ENCODE measurements at regions not wholly inside any gene's neighbourhood (a gene's known extent, or its start where the extent isn't known, plus 50 kb on each side); places are given as distances from the start of the nearest gene placed in this dataset.
A peak's percentile ranks its signal among the peaks of the same experiment; 100 is the strongest.
"Not testable (repeated sequence)": the region's sequence is repeated elsewhere in the genome, so short reads cannot be mapped to it uniquely, and the experiment has no call there.

DNA sequence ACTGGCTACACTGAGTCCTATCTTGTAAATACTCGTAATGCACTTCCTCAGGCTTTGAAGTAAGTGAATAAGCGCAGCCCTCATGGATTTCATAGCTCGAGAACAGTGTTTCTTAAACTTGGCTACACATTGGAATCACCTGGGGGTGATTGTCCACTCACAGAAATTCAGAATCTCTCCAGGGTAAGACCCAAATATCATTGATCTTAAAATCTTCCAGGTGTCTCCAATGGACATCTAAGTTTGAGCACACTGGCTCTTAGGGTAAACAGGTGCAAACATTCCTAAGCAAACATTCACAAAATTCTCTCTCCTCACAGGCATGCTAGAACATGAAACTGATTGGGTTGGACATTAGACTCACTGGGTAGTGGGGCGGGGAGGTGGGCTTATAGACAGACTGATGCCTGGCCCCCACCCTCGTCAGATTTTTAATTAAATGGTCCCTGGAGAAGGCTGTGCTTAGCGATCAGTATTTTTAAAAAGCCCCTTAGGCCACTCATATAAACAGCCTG is 279.7 kb upstream of the TBL1XR1 start:
- no peak for DNase-seq (ENCODE audit: low spot score)

DNA sequence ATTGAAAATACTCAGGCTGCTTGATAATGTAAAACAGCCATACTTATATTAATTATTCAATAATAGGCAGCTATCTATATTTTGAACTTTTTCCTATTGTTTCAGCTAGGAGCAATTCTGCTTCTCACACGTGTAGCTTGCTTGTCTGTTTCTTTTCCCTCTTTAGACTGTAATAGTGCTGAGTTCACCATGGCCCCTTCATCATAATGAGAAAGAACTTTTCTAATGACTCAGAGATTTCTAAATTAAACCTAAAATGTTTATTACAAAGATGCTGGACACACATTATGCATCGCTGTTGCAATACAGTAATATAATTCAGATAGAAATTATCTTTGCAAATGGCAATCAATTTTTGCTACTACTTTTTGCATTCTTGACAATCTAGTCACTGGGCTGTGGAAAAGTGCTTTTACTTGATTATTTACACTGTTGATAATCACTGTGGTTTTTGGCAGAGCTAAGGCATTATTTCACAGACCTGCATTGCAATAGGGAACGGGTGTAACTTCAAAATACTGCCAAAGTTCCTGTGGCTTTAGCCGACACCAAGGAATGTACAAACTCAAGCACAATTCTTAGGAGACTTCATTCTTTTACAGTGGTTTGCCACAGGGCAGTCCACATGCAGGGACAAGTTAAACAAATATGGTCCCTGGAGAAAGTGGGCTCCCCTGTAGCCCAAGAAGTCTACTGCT is 281.0 kb upstream of the TBL1XR1 start:
- peak; percentile 80 for DNase-seq (ENCODE audit: low spot score)

DNA sequence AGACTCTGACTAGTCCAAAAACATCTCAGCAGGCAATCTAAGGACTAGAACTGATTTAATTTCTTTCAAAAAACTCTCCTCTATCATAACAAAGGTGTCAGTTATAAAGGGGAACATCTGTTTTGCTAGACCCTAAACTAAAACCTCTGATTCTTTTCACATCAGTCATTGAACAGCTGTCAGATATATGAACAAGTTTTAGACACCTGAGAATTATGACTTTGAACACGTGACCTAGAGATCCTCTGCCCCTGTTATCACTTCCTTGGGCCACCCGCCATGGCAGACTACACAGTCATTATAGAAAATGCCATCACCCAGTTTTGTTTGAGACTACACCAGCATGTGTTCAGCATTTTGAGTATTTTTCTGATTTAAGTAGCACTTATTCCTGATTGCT is 282.3 kb upstream of the TBL1XR1 start:
- DNase-seq (ENCODE audit: low spot score): no peak

DNA sequence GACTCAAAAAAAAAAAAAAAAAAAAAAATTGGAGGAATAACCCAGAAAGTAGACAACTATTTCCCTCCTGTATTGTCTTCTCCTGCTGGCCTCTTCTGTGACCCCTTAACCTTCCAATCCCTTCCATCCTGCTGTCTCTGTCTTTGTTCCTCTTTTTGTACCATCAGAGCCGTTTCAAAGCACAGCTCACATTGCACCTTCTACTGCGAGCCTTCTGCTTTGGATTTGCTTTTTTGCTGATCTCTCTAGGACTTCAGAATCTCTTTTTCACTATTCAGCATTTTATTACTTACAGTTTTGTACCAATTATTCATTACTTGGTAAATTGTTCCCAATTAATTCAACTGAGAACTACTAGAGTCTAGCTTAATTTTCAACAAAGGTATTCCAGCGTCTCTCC is 284.0 kb upstream of the TBL1XR1 start:
- no peak for DNase-seq (ENCODE audit: low spot score)

DNA sequence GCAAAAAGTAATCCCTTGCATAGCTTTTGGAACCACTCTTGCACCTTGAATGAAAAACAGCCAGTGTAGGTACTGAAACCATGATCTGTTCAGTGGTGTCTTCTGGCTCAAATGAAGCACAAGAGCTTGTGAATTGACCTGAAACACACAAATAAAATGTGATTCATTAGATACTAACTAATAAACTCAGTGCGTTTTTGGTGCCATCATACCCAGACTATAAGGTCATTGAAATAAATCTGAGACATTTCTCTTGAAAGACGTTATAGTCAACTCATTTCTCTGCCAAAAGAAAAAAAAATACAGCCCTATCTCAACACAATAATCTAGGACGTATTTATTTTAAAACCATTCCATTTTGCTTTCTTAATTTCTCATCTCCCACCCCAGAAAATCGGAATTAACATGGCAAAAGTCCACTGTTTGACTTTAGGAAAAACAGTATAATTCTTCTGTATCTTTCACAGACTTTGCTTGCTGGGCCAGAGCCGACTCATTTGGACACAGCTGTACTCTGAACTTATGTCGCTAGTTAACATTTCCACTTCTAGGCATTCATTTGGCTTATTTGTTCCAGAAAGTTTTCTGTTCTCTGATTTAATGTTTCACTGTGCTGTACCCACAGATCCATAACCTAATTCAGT is 284.9 kb upstream of the TBL1XR1 start:
- DNase-seq (ENCODE audit: low spot score): no peak

DNA sequence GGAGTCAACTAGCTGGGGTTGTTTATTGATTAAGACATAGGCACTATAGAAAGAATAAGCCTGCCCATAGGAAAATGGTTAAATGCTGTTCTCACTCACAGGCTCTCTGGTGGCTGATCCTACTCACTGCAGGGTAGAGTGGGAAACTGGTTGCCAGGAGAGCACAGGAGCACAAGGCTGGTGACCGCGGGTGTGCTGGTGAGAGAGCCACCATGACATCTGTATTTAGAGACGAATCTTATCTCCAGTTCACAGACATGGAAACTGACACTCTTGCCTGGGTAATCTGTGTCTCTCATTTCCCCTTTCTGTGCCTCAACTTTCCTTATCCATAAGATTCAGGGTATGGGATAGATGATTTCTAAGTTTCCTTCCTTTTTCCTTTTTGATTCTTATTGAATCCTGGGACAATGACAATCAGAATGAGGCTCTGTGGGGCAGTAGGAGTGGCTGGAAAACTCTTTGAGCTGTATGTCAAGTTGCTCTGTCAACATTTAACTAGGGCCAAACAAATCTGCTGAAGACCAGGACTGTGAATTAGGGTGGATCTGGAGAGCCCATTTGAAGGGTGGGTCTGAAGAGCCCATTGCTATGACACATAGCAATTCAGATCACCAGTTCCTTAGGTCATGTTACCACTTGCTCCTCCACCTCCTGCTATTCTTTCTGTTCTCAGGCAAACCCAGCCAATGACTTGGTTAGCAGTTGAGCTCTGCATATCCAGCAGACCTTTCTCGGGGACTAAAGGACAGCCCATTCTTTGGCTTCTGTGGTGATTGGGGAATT is 286.1 kb upstream of the TBL1XR1 start:
- no peak for DNase-seq (ENCODE audit: low spot score)

DNA sequence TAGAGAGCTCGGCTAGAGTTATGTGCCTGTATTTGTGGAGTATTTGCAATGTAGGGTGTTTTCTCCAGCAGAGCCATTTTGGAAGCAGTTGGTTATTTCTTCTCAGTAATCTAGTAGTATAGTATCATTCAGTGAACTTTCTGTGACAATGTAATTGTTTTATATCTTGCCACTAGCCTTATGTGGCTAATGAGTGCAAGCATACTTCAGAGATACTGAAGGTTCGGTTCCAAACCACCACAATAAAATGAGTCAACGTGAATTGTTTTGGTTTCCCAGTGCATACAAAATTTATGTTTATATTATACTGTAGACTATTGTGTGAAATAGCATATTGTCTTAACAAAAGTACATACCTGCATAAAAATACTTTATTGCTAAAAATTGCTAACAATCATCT is 286.9 kb upstream of the TBL1XR1 start:
- no peak for DNase-seq (ENCODE audit: low spot score)

DNA sequence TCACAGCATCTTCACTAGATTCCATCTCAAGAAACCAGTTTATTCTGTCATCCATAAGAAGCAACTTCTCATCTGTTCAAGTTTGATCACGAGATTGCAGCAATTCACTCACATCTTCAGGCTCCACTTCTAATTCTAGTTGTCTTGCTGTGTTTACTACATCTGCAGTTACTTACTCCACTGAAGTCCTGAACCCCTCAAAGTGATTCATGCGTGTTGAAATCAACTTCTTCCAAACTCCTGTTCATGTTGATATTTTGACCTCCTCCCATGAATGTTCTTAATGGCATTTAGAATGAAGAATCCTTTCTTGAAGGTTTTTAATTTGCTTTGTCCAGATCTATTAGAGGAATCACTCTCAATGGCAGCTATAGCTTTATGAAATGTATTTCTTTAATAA is 287.6 kb upstream of the TBL1XR1 start:
- no peak for DNase-seq (ENCODE audit: low spot score)

DNA sequence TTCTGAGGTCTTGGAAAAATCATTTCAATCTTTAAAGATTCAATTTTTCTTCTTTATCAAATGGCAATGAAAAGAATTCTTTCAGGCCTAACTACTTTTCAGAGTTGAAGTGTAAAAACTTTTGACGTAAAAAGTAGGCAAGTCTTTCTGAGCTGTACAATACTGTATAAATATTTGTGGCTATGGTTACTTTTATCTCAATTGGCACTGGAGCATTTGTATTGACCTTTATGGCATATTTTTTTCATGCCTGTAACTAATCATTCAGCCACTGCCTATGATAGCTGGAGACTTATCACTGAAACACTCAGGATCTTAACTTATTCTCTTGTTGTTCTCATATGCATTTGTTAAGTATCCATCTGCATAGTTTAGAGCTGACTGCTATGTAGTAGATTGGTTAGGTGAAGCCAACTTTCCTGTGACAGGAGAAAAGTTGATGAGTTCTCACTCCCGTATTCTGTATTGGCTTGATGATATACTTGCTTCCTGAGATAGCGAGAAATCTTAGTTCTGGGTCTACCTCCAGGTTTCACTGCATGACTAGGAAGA is 290.4 kb upstream of the TBL1XR1 start:
- no peak for DNase-seq (ENCODE audit: low spot score)

DNA sequence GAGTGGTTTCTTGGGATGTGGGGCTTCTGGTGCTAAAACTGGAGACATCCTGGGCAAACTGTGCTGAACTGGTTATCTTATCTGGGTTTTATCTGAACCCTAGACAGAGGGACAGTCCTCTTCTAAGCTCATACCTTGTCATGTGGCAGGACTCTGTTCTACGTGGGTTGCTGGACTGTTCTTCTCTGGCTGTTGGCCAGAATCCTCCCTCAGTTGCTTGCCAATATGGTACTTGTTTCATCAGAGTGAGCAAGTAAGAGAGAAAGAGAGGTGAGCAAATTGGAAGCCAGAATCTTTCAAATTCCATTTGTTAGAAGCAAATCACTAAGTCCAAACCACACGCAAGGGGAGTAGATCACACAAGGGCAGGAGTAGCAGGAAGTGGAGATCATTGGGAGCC is 291.5 kb upstream of the TBL1XR1 start:
- no peak for DNase-seq (ENCODE audit: low spot score)

DNA sequence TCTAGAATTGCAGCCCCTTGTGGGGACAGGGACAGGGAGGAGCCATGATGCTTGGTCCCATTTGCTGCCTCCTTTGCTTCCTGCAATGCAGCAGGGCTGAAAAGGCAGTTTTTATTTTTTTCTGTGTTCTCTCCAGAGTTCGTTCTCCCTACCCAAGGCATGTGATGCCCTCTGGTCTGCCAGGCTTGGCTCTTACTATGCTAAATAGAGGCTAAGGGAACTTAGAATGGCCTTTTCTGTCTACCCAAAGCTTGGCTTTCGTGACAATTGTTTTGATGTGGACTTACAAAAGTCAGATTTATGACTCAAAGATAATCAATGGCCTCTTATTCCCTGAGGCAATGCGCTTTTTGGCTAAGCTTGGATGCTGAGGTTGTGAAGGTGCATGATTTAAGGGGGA is 293.3 kb upstream of the TBL1XR1 start:
- DNase-seq (ENCODE audit: low spot score): no peak

DNA sequence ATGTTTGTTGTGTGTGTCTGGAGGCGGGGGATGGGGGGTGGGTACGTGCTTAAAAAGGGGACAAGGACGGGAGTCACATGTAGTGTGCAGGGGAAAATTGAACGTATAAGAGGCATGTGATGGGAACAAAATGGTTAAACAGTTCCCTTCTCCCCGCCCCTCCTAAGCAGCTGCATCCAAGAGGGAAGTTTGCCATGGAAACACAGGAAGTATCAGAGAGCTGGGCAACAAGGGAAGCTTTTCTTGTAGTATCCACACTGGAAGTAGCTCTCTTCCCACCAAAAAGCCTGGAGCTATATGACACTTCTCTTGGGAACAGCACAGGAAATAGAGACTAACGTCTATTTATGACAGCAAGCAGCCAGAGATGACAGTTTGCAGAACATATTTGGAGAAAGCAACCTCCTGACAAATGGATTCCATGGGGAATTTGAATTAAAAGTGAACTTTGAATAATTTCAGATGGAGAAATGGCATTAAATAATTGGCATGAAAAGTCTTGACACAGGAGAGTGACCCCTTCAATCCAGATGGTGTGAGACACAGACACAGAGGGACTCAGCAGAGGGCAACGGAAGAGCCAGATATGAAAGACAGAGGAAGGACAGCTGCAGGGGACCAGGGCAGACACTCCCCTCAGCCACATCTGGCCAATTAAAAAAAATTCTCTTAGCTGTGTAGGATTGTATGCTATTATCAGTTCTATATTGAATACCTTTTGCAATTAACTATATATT is 294.2 kb upstream of the TBL1XR1 start:
- peak; percentile 29 for DNase-seq (ENCODE audit: low spot score)

DNA sequence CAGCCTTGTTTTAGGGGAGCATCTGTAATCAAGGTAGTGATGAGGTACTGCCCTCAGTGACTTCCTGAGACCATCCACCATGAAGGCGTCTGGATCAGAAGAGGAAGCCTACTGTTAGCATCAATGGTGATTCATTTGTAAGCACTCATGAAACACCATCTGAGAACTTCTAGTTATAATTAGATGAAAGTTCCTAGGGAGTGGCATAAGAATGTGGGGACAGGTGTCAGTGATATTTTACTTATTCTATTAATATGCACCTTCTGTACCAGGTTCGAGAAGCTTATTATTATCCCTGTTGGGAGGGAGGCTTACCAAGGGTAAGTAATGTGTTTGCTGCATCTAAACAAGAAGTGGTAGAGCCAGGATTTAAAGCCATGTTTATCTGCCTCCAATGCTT is 295.8 kb upstream of the TBL1XR1 start:
- DNase-seq (ENCODE audit: low spot score): no peak

DNA sequence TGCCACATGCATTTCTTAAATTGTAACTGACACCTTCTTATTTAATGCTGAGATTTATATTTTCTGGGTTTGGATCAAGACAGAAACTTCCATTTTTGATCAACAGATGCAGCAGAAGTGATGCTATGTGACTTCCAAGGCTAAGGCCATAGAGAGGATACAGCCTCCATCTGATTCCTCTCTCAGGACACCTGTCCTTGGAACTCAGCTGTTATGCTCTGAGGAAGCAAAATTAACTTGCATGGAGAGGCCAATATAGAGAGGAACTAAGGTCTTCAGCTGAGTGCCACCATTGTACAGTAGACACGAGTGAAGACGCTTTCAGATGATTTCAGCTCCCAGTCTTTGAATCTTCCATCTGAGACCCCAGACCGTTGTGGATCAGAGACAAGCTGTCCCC is 296.9 kb upstream of the TBL1XR1 start:
- no peak for DNase-seq (ENCODE audit: low spot score)

DNA sequence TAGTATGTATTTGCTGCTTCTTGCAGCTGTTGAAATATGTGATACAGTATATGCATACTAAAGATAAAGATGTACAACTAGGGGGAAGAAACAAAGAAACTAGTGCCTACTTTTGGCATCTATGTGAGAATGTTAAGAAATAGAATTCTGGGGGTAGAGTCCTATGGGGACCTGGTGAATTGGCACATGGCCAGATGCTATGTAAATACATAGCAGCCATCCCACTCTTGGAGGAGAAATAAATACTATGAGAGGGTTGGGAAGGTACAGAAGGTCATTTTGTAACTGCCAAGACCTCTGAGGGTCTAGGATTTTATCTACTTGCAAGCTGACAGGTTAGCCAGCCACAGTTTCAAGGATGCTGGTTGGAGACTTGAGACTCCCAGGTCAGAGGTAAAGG is 298.3 kb upstream of the TBL1XR1 start:
- no peak for DNase-seq (ENCODE audit: low spot score)

DNA sequence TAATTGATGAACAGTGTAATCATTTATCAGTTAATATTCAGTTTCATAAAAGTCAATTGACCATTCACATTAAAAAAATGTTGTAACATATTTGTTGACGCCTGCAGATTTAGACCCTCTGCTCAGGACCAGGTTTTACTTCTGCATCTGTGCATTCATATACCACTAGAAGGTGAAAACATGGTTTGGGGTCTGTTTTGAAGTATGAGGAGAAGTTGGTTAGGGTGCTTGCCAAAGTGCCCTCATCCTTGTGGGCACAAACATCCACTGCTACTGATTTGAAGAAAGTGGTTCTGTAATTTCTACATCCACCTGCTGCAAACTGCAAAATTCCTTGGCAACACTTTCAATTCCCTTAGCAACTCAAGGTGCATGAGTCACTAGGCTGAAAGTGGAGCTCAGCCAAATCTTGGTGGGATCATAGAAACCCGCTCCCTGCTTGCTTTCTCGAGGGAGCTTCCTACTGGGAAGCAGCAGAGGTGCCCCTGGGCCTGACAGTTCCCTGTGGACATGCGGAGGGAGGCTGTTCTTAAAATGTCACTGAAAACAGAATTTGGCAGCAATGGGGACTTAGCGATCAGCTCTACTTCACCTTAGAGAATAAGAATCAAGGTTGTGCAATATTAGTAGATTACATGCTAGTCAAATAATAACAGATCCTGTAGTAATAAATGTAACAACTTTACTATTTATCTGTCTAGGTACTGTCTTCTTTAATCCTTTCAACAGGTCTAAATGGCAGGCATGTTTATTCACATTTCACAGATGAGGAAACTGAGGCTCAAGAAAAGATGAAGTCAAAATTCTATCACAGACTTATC is 301.0 kb upstream of the TBL1XR1 start:
- no peak for DNase-seq (ENCODE audit: low spot score)

DNA sequence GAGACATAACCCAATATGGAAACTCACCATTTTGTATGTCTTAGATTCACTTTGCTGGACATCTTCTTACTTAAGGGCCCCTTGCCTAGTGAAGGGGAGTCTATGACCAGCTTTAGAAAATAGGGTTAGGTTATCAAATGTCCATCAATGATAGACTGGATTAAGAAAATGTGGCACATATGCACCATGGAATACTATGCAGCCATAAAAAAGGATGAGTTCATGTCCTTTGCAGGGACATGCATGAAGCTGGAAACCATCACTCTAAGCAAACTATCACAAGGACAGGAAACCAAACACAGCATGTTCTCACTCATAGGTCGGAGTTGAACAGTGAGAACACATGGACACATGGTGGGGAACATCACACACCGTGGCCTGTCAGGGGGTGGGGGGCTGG is 301.8 kb upstream of the TBL1XR1 start:
- DNase-seq (ENCODE audit: low spot score): not testable (repeated sequence)

DNA sequence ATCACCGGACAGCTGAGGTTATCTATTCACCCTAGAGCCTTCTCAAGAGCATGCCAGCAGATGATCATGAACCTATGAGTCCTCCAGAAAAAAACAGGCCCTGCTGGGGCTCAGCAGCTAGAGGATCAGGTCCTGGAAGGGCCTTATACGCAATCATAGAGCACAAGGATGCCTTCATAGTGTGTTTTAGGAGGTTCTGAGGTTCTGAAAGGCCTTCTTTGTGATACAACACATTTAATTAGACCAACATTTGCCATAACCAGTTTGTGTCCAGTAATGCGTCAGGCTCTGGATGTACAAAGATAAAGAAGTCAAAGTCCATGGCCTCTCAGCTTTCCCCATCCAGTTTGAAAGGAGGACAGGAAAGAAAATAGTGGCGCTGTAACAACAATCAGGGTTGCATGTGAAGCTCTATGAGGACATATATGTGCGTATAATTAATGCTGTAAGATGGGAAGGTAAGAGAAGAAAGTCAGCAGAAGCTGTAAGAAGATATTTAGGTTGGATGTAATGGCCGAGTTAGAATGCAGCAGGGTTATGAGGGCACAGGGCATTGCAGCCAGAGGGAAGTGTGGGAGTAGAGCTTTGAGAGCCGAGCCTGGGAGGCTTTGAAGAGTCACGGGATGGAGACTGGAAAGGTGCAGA is 302.6 kb upstream of the TBL1XR1 start:
- no peak for DNase-seq (ENCODE audit: low spot score)

DNA sequence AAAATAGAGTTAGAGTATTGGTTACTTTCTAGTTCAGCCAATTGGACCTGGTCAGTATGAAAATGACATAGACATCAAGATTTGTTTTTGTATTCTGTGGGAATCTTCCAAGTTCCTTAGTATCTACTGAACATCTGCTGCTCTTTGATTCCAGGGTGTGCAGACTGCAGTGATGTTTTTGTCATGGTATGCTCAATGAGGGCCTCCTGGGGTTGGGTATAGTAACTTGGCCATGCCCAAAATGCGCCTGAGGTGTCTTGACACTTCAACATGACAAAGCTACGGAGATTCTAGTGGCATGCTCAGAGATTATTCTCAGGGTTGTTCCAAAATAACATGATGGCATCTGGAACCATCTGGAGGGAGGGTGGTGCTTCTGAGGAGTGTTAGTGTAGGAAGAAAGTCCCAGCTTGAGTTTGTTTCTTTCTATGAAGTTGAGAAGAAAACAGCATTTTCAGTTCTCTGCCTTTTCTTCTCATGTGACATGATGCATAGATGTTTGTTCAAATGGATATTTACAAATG is 313.5 kb upstream of the TBL1XR1 start:
- no peak for DNase-seq (ENCODE audit: low spot score)
